AG09309 (cell line): ENCODE measurements at regions not wholly inside any gene's neighbourhood (a gene's known extent, or its start where the extent isn't known, plus 50 kb on each side); places are given as distances from the start of the nearest gene placed in this dataset.
A peak's percentile ranks its signal among the peaks of the same experiment; 100 is the strongest.

Experiments used
- DNase-seq: peaks from one replicate; pipeline ENCODE4 v3.0.0-alpha.2; 2010; ENCODE audit warnings: low read depth
- H3K4me3 ChIP-seq: 2 replicates; pipeline ENCODE4 v1.5.1; 2011; ENCODE audit warnings: mild to moderate bottlenecking, low read depth, low read length, moderate library complexity; ENCODE audit not compliant: control insufficient read depth
- TF ChIP-seq, protein P1 (sequence below): IDR thresholded peaks from 2 replicates; pipeline ENCODE4 v1.5.1; 2011; ENCODE audit warnings: mild to moderate bottlenecking, low read depth, low read length, inconsistent platforms; ENCODE audit not compliant: insufficient read depth, control insufficient read depth; ENCODE audit errors: missing control alignments

DNA sequence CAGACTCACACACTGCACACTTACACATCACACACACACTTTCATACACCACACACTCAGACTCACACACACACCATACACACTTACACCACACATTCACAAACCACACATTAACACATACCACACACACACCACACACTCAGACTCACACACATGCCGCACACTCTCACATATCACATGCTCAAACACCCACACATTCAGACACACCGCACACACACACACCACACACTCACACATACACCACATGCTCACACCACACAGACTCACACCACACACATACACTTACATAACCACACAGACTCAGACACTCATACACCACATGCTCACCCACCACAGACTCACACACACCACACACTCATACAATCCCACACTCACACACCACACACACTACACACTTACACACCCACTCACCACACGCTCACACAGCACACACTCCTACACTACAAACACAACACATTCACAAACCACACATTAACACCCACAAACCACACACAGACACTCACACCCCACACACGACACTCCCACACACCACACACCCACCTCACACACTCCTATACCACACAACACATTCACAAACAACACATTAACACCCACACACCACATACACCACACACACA lies 125.4 kb downstream of the EVX1 start:
- H3K4me3 ChIP-seq = no peak overlapping the region
- no peak for DNase-seq
- TF ChIP-seq, protein P1, sequence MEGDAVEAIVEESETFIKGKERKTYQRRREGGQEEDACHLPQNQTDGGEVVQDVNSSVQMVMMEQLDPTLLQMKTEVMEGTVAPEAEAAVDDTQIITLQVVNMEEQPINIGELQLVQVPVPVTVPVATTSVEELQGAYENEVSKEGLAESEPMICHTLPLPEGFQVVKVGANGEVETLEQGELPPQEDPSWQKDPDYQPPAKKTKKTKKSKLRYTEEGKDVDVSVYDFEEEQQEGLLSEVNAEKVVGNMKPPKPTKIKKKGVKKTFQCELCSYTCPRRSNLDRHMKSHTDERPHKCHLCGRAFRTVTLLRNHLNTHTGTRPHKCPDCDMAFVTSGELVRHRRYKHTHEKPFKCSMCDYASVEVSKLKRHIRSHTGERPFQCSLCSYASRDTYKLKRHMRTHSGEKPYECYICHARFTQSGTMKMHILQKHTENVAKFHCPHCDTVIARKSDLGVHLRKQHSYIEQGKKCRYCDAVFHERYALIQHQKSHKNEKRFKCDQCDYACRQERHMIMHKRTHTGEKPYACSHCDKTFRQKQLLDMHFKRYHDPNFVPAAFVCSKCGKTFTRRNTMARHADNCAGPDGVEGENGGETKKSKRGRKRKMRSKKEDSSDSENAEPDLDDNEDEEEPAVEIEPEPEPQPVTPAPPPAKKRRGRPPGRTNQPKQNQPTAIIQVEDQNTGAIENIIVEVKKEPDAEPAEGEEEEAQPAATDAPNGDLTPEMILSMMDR = no peak

DNA sequence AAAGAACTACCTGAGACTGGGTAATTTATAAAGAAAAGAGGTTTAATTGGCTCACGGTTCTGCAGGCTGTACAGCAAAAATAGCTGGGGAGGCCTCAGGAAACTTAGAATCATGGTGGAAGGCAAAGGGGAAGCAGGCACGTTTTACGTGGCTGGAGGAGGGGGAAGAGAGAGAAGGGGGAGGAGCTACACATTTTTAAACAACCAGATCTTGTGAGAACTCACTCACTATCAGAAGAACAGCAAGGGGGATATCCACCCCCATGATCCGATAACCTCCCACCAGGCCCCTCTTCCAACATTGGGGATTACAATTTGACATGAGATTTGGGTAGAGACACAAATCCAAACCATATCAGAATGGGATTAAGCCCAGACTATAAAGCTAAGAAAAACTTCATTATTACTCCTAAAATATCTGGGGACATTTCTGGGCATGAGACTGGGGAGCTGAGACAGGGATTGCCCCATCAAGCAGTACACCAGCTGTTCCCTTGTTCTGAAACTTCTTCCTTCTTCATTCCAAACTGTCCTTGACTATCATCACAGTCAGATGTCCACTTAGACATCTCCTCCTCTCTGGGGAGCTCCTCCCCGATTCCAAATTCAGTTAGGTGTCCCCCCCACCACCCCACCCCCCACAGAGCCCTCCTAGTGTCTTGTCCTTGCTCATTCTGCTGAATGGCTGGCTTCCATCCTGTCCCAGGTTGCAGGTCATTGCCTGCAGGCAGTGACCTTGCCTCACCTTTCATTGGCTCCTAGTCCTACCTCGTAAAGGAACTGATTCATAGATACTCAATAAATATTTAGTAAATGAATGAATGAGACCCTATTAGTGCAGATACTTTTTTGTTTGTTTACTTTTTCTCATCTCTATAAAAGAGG lies 132.6 kb downstream of the EVX1 start:
- H3K4me3 ChIP-seq = no peak overlapping the region
- no peak for DNase-seq
- TF ChIP-seq, protein P1 = no peak

DNA sequence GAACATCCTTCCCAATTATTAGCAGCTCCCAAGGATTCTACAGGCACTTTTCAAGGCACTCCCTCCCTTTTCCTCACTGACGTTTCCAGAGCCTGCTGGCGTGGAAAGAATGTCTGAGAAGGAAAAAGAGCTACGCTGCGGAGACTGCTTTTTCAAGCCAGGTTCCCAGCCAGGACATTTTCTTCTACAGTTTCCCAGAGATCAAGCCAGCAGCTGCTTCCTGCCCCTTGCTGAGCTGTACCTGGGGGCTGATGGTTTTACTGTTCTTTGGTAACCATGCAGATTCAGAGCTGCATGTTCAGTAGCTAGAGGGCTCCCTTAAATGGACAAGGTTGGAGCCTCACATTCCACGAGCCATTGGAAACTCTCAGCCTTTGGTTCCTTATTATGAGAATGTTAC lies 133.4 kb downstream of the EVX1 start:
- TF ChIP-seq, protein P1 = no peak
- no peak for DNase-seq
- H3K4me3 ChIP-seq = no peak overlapping the region

DNA sequence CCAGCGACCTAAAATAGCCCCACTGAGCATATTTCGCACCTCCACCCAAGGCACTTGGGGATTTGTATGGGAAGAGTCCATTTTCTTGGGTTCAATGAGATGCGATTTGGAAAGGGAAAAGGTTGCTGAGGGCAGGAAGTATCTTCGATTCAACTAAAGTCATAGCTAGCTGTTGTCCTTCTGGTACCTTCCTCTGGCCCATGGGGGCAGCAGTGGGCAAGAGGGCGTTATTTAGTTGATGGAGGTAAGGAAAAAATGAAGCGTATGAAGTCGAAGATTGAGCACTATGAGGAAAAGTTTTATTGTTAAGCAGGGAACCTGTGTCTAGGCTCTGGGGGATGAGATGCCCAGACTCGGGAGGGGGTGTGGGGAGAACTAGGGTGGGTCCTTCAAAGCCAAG lies 135.4 kb downstream of the EVX1 start:
- H3K4me3 ChIP-seq = no peak overlapping the region
- TF ChIP-seq, protein P1 = peak; percentile 11
- no peak for DNase-seq

DNA sequence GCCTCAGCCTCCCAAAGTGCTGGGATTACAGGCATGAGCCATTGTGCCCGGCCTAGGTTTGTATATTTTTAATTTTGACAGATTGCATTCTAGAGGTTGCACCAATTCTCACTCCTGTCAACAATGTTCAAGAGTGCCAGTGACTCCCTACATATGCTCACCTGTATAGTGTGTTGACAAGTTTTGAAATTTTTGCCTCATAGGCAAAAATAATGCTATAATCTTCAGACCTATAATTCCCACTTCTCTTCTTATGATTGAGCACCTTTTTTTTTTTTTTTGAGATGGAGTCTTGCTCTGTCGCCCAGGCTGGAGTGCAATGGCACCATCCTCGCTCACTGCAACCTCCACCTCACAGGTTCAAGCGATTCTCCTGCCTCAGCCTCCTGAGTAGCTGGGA lies 139.7 kb downstream of the EVX1 start:
- H3K4me3 ChIP-seq = no peak overlapping the region
- no peak for DNase-seq
- TF ChIP-seq, protein P1 = no peak

DNA sequence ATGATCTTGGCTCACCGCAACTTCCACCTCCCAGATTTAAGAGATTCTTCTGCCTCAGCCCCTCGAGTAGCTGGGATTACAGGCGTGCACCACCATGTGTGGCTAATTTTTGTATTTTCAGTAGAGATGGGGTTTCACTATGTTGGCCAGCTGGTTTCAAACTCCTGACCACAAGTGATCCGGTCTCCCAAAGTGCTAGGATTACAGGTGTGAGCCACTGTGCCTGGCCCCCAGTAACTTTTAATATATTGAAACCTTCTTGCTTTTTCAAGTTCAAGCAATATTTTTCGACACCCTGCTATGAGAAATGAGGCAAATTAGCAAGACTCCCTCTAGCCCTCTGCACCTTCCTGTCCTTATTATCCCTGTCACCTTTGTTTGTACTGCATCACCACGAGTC lies 144.0 kb downstream of the EVX1 start:
- no peak for DNase-seq
- no peak overlapping the region for H3K4me3 ChIP-seq
- TF ChIP-seq, protein P1 = no peak

DNA sequence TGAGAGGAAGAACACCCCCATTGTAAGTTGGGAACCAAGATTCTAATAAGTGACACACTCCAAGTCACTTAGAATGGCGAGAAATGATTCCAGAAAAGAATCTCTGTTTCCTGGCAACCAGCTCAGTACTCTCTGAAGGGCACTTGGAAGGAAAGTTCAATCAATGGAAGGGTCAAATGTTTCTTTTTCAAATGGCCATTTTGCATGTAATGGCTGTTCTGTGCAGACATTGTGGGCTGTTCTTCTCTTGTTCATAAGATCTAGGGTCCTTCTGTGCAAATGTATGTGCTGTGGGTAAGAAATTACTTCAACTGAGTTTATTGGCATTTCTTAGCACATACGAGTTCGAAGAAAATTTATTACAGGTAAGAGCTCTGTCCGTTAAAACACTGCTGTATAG lies 145.3 kb downstream of the EVX1 start:
- H3K4me3 ChIP-seq = no peak overlapping the region
- DNase-seq = no peak
- TF ChIP-seq, protein P1 = no peak
